IMR-90 (cell line): ENCODE measurements at regions not wholly inside any gene's neighbourhood (a gene's known extent, or its start where the extent isn't known, plus 50 kb on each side); places are given as distances from the start of the nearest gene placed in this dataset.
A peak's percentile ranks its signal among the peaks of the same experiment; 100 is the strongest.

Source experiments
- ATAC-seq: fragments of 200-7000 bp; cut with Tn5 transposase; 2 replicates; pipeline ENCODE4 v1.9.1; 2020; ENCODE audit warnings: low read depth, mild to moderate bottlenecking, moderate library complexity
- BruUV-seq: library from RNA; stranded (reverse); fragments of 400-500 nt; replicated peaks from 2 replicates; lab custom pipeline; 2021; lab: Mats Ljungman, UMichigan
- CTCF ChIA-PET: fragments of 300-600 bp; formaldehyde crosslinking; extraction: SDS; loops from one replicate; lab custom pipeline; 2021; ENCODE audit warnings: antibody characterized with exemption; lab: Yijun Ruan, JAX
- POLR2A ChIA-PET: fragments of 300-600 bp; sonication (Branson Sonifier 250); formaldehyde crosslinking; loops from one replicate; lab custom pipeline; 2022; ENCODE audit warnings: antibody characterized with exemption; ENCODE audit not compliant: unreplicated experiment; lab: Charles Lee
- DNase-seq: peaks from one replicate; pipeline ENCODE4 v3.0.0; 2013
- H2AFZ ChIP-seq: replicated peaks from 2 replicates; pipeline ENCODE3; 2013; ENCODE audit warnings: low read length, mild to moderate bottlenecking; ENCODE audit not compliant: poor library complexity
- H2AK5ac ChIP-seq: 2 replicates; pipeline ENCODE4 v1.6.1; 2013; ENCODE audit warnings: low read depth, low read length, inconsistent platforms
- H2AK9ac ChIP-seq: replicated peaks from 2 replicates; pipeline ENCODE3; 2013; ENCODE audit warnings: mild to moderate bottlenecking, low read depth, low read length, moderate library complexity; ENCODE audit not compliant: poor library complexity
- H2BK120ac ChIP-seq: 2 replicates; pipeline ENCODE4 v1.6.1; 2013; ENCODE audit warnings: low read depth, low read length, inconsistent platforms
- H2BK15ac ChIP-seq: 3 replicates; pipeline ENCODE4 v1.6.1; 2013; ENCODE audit warnings: low read depth, low read length, inconsistent platforms
- H2BK20ac ChIP-seq: 2 replicates; pipeline ENCODE4 v1.6.1; 2013; ENCODE audit warnings: low read depth, mild to moderate bottlenecking, inconsistent platforms, low read length, moderate library complexity
- H2BK5ac ChIP-seq: 2 replicates; pipeline ENCODE4 v1.6.1; 2013; ENCODE audit warnings: mild to moderate bottlenecking, low read depth, low read length, inconsistent platforms; ENCODE audit not compliant: poor library complexity, severe bottlenecking
- H3K14ac ChIP-seq: replicated peaks from 2 replicates; pipeline ENCODE4 v1.6.1; 2013; ENCODE audit warnings: low read depth, low read length, inconsistent platforms
- H3K18ac ChIP-seq: 2 replicates; pipeline ENCODE4 v1.6.1; 2013; ENCODE audit warnings: low read depth, low read length, control low read depth
- H3K23ac ChIP-seq: 2 replicates; pipeline ENCODE4 v1.6.1; 2013; ENCODE audit warnings: low read depth, low read length, inconsistent platforms
- H3K27ac ChIP-seq: 2 replicates; pipeline ENCODE4 v1.5.1; 2013; ENCODE audit warnings: mild to moderate bottlenecking, control low read depth, low read length; ENCODE audit not compliant: insufficient read depth
- H3K27me3 ChIP-seq: 2 replicates; pipeline ENCODE4 v1.6.1; 2013; ENCODE audit warnings: low read length; ENCODE audit not compliant: control insufficient read depth, insufficient read depth
- H3K36me3 ChIP-seq: 2 replicates; pipeline ENCODE4 v1.6.1; 2013; ENCODE audit warnings: low read length, mixed read lengths; ENCODE audit not compliant: control insufficient read depth, insufficient read depth
- H3K4ac ChIP-seq: 2 replicates; pipeline ENCODE4 v1.6.1; 2013; ENCODE audit warnings: low read depth, low read length, inconsistent platforms
- H3K4me1 ChIP-seq: 2 replicates; pipeline ENCODE4 v1.6.1; 2013; ENCODE audit warnings: low read length, mixed read lengths; ENCODE audit not compliant: control insufficient read depth, insufficient read depth
- H3K4me2 ChIP-seq: 2 replicates; pipeline ENCODE4 v1.6.1; 2013; ENCODE audit warnings: low read depth, mild to moderate bottlenecking, control low read depth, low read length, moderate library complexity
- H3K4me3 ChIP-seq: 2 replicates; pipeline ENCODE4 v1.5.1; 2013; ENCODE audit warnings: low read depth, mild to moderate bottlenecking, control low read depth, low read length, moderate library complexity; ENCODE audit not compliant: insufficient read depth
- H3K56ac ChIP-seq: 2 replicates; pipeline ENCODE4 v1.6.1; 2013; ENCODE audit warnings: low read length, inconsistent platforms; ENCODE audit not compliant: insufficient read depth; ENCODE audit errors: extremely low read depth
- H3K79me1 ChIP-seq, 2 experiments: 2 replicates each; pipeline ENCODE4 v1.6.1; 2013; ENCODE audit warnings: low read length in 2 of 2, inconsistent platforms in 1 of 2, low read depth in 1 of 2
- H3K9ac ChIP-seq: 2 replicates; pipeline ENCODE4 v1.6.1; 2013; ENCODE audit warnings: low read depth, low read length, control low read depth
- H3K9me1 ChIP-seq: 2 replicates; pipeline ENCODE4 v1.6.1; 2013; ENCODE audit warnings: low read length, inconsistent platforms; ENCODE audit not compliant: insufficient read depth
- H3K9me3 ChIP-seq: 2 replicates; pipeline ENCODE4 v1.6.1; 2013; ENCODE audit warnings: low read length; ENCODE audit not compliant: control insufficient read depth, insufficient read depth
- H4K20me1 ChIP-seq: 2 replicates; pipeline ENCODE4 v1.6.1; 2013; ENCODE audit warnings: low read length, inconsistent platforms; ENCODE audit not compliant: insufficient read depth
- H4K5ac ChIP-seq: 2 replicates; pipeline ENCODE4 v1.6.1; 2013; ENCODE audit warnings: mild to moderate bottlenecking, low read depth, low read length, control low read depth
- H4K8ac ChIP-seq, 2 experiments: 2 replicates each; pipeline ENCODE4 v1.6.1; 2013; ENCODE audit warnings: low read depth in 2 of 2, low read length in 2 of 2, control low read depth in 1 of 2, inconsistent platforms in 1 of 2
- H4K91ac ChIP-seq: 2 replicates; pipeline ENCODE4 v1.6.1; 2013; ENCODE audit warnings: low read depth, low read length, inconsistent platforms; ENCODE audit not compliant: insufficient read depth
- CEBPB ChIP-seq: IDR thresholded peaks from 2 replicates; pipeline ENCODE4 v1.6.1; 2012; ENCODE audit warnings: low read depth, low read length, improper control_type of control experiment
- WGBS, 2 experiments: methylation state at CpG; one replicate each; pipeline versions ENCODE4 v1.1.5 to v1.1.7; 2013; ENCODE audit warnings: missing lambda C conversion rate in 2 of 2; ENCODE audit not compliant: insufficient read length in 1 of 2; ENCODE audit errors: extremely low coverage in 2 of 2; 5-methylcytosine and 5-hydroxymethylcytosine counted together
- dilution Hi-C: fragments of 300-500 bp; cut with HindIII; formaldehyde crosslinking; loops from one replicate; pipeline ENCODE4 v1.14.3; 2018; ENCODE audit warnings: low sequenced_read_pairs; ENCODE audit not compliant: unreplicated experiment
- in situ Hi-C: fragments of 300-500 bp; cut with MboI; formaldehyde crosslinking; loops from 3 replicates; pipeline ENCODE4 v1.14.3; 2019; ENCODE audit warnings: low sequenced_read_pairs, inconsistent platforms, mixed read lengths
- intact Hi-C: fragments of 100-400 bp; cut with micrococcal nuclease; formaldehyde crosslinking; loops from 2 replicates; pipeline ENCODE4 v1.10.0; 2022
- TF ChIP-seq, protein P1 (sequence below): conservative IDR thresholded peaks from 2 replicates; pipeline ENCODE4 v1.5.1; 2012; ENCODE audit warnings: mild to moderate bottlenecking, low read depth, low read length, improper control_type of control experiment

DNA sequence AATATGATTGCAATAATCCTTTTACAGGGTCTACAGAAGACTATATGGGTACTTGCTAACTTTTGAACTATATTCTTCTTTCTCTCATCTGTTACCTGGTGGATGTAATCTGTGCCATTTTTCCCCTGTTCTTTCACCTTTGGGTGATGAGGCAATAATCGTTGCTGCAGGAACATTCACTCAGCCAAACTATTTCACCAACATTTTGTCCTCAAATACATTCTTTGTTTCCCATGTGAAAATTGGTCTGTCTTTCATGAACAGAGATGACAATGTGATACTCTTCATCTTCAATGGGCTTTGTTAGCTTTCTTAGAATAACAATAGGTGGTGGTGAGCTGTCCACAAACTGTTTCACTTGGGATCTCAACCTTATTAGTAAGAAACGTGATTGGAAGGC, 52.1 kb upstream of the CAPRIN1 start:
- ChIA-PET POLR2A (no interaction called here), CTCF (interaction anchor here (1.0 to 3.5 kb wide), 2 partner anchors 12 to 359 kb away, joined by 3 to 20 read pairs; partner anchors contain the start of gene ABTB2)
- Histone ChIP-seq H2BK15ac (no peak overlapping the region), H2AFZ (no peak overlapping the region), H3K9ac (no peak overlapping the region), H3K14ac (no peak overlapping the region), H3K9me1 (no peaks in the 10 kb centered on the region), H2BK120ac (no peak overlapping the region), H4K91ac (no peak overlapping the region), H3K79me1 (no peaks in the 10 kb centered on the region), H3K36me3 (no peaks in the 10 kb centered on the region), H2BK20ac (no peak overlapping the region), H3K4me2 (no peak overlapping the region), H3K9me3 (no peaks in the 10 kb centered on the region), H3K56ac (no peak overlapping the region), H3K18ac (no peak overlapping the region), H4K20me1 (no peaks in the 10 kb centered on the region), H2AK5ac (no peak overlapping the region), H2BK5ac (no peak overlapping the region), H4K8ac (no peak overlapping the region), H3K27me3 (peaks cover 26% of the 10 kb centered on the region), H4K5ac (no peak overlapping the region), H3K4me3 (no peak overlapping the region), H3K23ac (no peak overlapping the region), H2AK9ac (no peak overlapping the region), H3K27ac (no peak overlapping the region), H3K4ac (no peak overlapping the region), H3K4me1 (no peaks in the 10 kb centered on the region)
- TF ChIP-seq, protein P1, sequence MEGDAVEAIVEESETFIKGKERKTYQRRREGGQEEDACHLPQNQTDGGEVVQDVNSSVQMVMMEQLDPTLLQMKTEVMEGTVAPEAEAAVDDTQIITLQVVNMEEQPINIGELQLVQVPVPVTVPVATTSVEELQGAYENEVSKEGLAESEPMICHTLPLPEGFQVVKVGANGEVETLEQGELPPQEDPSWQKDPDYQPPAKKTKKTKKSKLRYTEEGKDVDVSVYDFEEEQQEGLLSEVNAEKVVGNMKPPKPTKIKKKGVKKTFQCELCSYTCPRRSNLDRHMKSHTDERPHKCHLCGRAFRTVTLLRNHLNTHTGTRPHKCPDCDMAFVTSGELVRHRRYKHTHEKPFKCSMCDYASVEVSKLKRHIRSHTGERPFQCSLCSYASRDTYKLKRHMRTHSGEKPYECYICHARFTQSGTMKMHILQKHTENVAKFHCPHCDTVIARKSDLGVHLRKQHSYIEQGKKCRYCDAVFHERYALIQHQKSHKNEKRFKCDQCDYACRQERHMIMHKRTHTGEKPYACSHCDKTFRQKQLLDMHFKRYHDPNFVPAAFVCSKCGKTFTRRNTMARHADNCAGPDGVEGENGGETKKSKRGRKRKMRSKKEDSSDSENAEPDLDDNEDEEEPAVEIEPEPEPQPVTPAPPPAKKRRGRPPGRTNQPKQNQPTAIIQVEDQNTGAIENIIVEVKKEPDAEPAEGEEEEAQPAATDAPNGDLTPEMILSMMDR, result no peak
- 0 out of 2 replicates have a peak, but pooled peaks have one; percentile 0 for TF ChIP-seq CEBPB
- in situ Hi-C loops, result loop anchor here (5.0 kb wide), 1 partner anchor 358 kb away; the partner anchor contains the start of gene ABTB2
- no peak for ATAC-seq
- dilution Hi-C loops, result no loop called here
- no TSS peak for BruUV-seq
- WGBS, 2 experiments, result no CpG with 5 or more reads among the region's 2 CpGs
- intact Hi-C loops, result loop anchor here (10.0 kb wide), 1 partner anchor 495 kb away; no protein-coding TSS in a partner anchor
- DNase-seq, result no peak
